ENCODE measurements at regions not wholly inside any gene's neighbourhood (a gene's known extent, or its start where the extent isn't known, plus 50 kb on each side); places are given as distances from the start of the nearest gene placed in this dataset.

GRCh38 chr1:55425310-55425930 lies 210.3 kb upstream of the USP24 start:
- no peaks in the 10 kb centered on the region for H3K27me3 Mint-ChIP-seq (ENCODE audit: unreplicated experiment)
- H3K4me3 Mint-ChIP-seq (ENCODE audit: unreplicated experiment), result no peak overlapping the region
- no peaks in the 10 kb centered on the region for H3K36me3 Mint-ChIP-seq (ENCODE audit: low read depth, unreplicated experiment)
- peaks cover 9% of the 10 kb centered on the region for H3K4me1 Mint-ChIP-seq (ENCODE audit: unreplicated experiment)
- DNase-seq (ENCODE audit: low spot score), result no peak
- no peak for TF ChIP-seq CTCF (IDR thresholded peaks at IDR 0.05; ENCODE audit: unreplicated experiment)
- H3K27ac Mint-ChIP-seq (ENCODE audit: unreplicated experiment), result no peak overlapping the region
- no peaks in the 10 kb centered on the region for H3K9me3 Mint-ChIP-seq (ENCODE audit: unreplicated experiment)

GRCh38 chr1:55423376-55423775 lies 208.2 kb upstream of the USP24 start:
- TF ChIP-seq CTCF (IDR thresholded peaks at IDR 0.05; ENCODE audit: unreplicated experiment), result no peak
- Mint-ChIP-seq H3K36me3 (ENCODE audit: low read depth, unreplicated experiment) (no peaks in the 10 kb centered on the region), H3K27ac (ENCODE audit: unreplicated experiment) (no peak overlapping the region), H3K4me1 (ENCODE audit: unreplicated experiment) (peaks cover 9% of the 10 kb centered on the region), H3K4me3 (ENCODE audit: unreplicated experiment) (no peak overlapping the region), H3K27me3 (ENCODE audit: unreplicated experiment) (no peaks in the 10 kb centered on the region), H3K9me3 (ENCODE audit: unreplicated experiment) (no peaks in the 10 kb centered on the region)
- DNase-seq (ENCODE audit: low spot score), result no peak

- Mint-ChIP-seq H3K9me3 (ENCODE audit: unreplicated experiment) (no peaks in the 10 kb centered on the region), H3K27me3 (ENCODE audit: unreplicated experiment) (no peaks in the 10 kb centered on the region), H3K4me1 (ENCODE audit: unreplicated experiment) (peaks cover 2% of the 10 kb centered on the region), H3K36me3 (ENCODE audit: low read depth, unreplicated experiment) (no peaks in the 10 kb centered on the region), H3K4me3 (ENCODE audit: unreplicated experiment) (no peak overlapping the region), H3K27ac (ENCODE audit: unreplicated experiment) (no peak overlapping the region)
- no peak for DNase-seq (ENCODE audit: low spot score)
- TF ChIP-seq CTCF (IDR thresholded peaks at IDR 0.05; ENCODE audit: unreplicated experiment), result no peak
These were observed 206.0 kb upstream of the USP24 start for GRCh38 chr1:55420929-55421716.

- Mint-ChIP-seq H3K9me3 (ENCODE audit: unreplicated experiment) (no peaks in the 10 kb centered on the region), H3K4me3 (ENCODE audit: unreplicated experiment) (no peak overlapping the region), H3K36me3 (ENCODE audit: low read depth, unreplicated experiment) (no peaks in the 10 kb centered on the region), H3K4me1 (ENCODE audit: unreplicated experiment) (no peaks in the 10 kb centered on the region), H3K27ac (ENCODE audit: unreplicated experiment) (no peak overlapping the region), H3K27me3 (ENCODE audit: unreplicated experiment) (no peaks in the 10 kb centered on the region)
- DNase-seq (ENCODE audit: low spot score), result no peak
- no peak for TF ChIP-seq CTCF (IDR thresholded peaks at IDR 0.05; ENCODE audit: unreplicated experiment)
These were observed 204.9 kb upstream of the USP24 start for GRCh38 chr1:55420026-55420425.

Data from endothelial cell (in vitro differentiated cells).